Vagina (tissue), 2 donors: ENCODE measurements at regions not wholly inside any gene's neighbourhood (a gene's known extent, or its start where the extent isn't known, plus 50 kb on each side); places are given as distances from the start of the nearest gene placed in this dataset.

Experiments
- DNase-seq, 2 donors: peaks; one replicate each; pipeline ENCODE4 v3.0.0-alpha.2; 2017; ENCODE audit errors: extremely low spot score in 2 of 2
- H3K27ac ChIP-seq: fragments of 200-600 bp; sonication (generic); one replicate; pipeline ENCODE4 v1.5.1; 2019
- H3K27me3 ChIP-seq: fragments of 200-600 bp; sonication (generic); one replicate; pipeline ENCODE4 v1.5.1; 2019
- H3K36me3 ChIP-seq, 2 donors: fragments of 200-600 bp; sonication (generic); one replicate each; pipeline ENCODE4 v1.5.1; 2017 to 2019
- H3K4me1 ChIP-seq: fragments of 200-600 bp; sonication (generic); one replicate; pipeline ENCODE4 v1.5.1; 2019
- H3K4me3 ChIP-seq, 2 donors: fragments of 200-600 bp; sonication (generic); 1 replicate in 1 of 2; 2 replicates in 1 of 2; pipeline ENCODE4 v1.5.1; 2016 to 2019
- H3K9me3 ChIP-seq: fragments of 200-600 bp; sonication (generic); one replicate; pipeline ENCODE4 v1.5.1; 2019
- CTCF ChIP-seq, 3 experiments: fragments of 450-650 bp in 2 of 3; fragments of 200-600 bp in 1 of 3; sonication (generic) in 1 of 3; IDR thresholded peaks; one replicate each; pipeline ENCODE4 v1.5.1; 2017 to 2019; ENCODE audit warnings: antibody characterized with exemption in 3 of 3, mild to moderate bottlenecking in 2 of 3, moderate library complexity in 2 of 3
- POLR2A ChIP-seq, 2 donors: fragments of 450-650 bp; IDR thresholded peaks; one replicate each; pipeline ENCODE4 v1.6.1; 2017; ENCODE audit warnings: antibody characterized with exemption in 2 of 2, mild to moderate bottlenecking in 2 of 2, moderate library complexity in 2 of 2
- POLR2AphosphoS5 ChIP-seq, 2 donors: sonication (generic); formaldehyde crosslinking; IDR thresholded peaks; one replicate each; pipeline ENCODE4 v1.9.0; 2017; ENCODE audit warnings: antibody characterized with exemption in 2 of 2, mild to moderate bottlenecking in 2 of 2, low read depth in 1 of 2; ENCODE audit not compliant: insufficient read depth in 1 of 2
- intact Hi-C: fragments of 100-400 bp; cut with DNase I; formaldehyde crosslinking; loops from one replicate; pipeline ENCODE4 v1.15.1; 2023

- no peak overlapping the region for H3K4me3 ChIP-seq
- DNase-seq: no peak
- H3K9me3 ChIP-seq: no peaks in the 10 kb centered on the region
- no peaks in the 10 kb centered on the region for H3K36me3 ChIP-seq
- TF ChIP-seq POLR2AphosphoS5 (IDR thresholded peaks at IDR 0.05; ENCODE audit: insufficient read depth in 1 of 2, low read depth in 1 of 2) (no peak), POLR2A (IDR thresholded peaks at IDR 0.05) (no peak), CTCF (IDR thresholded peaks at IDR 0.05) (no peak)
- no peaks in the 10 kb centered on the region for H3K4me1 ChIP-seq
- intact Hi-C loops: no loop called here
- H3K27ac ChIP-seq: no peak overlapping the region
- no peaks in the 10 kb centered on the region for H3K27me3 ChIP-seq
These were observed 53.8 kb downstream of the COX7C start for GRCh38 chr5:86671536-86671935.

DNA sequence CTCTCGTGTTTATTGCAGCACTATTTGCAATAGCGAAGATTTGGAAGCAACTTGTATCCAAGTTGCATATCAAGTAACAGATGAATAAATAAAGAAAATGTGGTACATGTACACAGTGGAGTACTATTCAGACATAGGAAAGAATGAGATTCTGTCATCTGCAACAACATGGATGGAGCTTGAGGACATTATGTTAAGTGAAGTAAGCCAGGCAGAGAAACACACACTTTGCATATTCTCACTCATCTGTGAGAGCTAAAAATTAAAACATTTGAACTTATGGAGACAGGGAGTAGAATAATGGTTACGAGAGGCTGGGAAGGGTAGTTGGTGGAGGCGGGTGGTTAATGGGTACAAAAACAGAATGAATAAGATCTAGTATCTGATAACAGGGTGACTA, 56.3 kb downstream of the COX7C start:
- no peak for TF ChIP-seq POLR2AphosphoS5 (IDR thresholded peaks at IDR 0.05; ENCODE audit: insufficient read depth in 1 of 2, low read depth in 1 of 2)
- no peak for TF ChIP-seq POLR2A (IDR thresholded peaks at IDR 0.05)
- TF ChIP-seq CTCF (IDR thresholded peaks at IDR 0.05): no peak
- H3K4me3 ChIP-seq: no peak overlapping the region
- H3K27ac ChIP-seq: no peak overlapping the region
- no peaks in the 10 kb centered on the region for H3K36me3 ChIP-seq
- no peak for DNase-seq
- intact Hi-C loops: no loop called here
- no peaks in the 10 kb centered on the region for H3K4me1 ChIP-seq
- H3K9me3 ChIP-seq: no peaks in the 10 kb centered on the region
- H3K27me3 ChIP-seq: no peaks in the 10 kb centered on the region

DNA sequence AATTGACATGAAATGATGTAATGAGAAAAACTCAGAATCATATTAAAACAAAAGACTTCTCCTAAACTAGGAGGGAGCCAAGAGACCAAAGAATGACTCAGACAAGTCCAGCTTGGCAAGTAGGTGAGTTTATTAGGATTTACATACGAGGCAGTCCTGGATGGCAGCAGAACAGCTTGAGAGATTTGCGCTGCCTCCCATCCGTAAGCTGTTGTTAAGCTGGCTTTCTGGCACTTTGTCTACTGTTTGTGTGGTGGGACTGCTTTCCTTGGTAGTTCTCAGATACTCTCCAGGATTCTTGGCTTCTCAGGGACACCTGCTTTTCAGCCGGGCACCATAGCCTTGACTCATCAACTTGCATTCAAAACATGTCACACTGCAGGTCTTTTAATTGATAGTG, 57.6 kb downstream of the COX7C start:
- H3K4me1 ChIP-seq: no peaks in the 10 kb centered on the region
- H3K27me3 ChIP-seq: no peaks in the 10 kb centered on the region
- no peaks in the 10 kb centered on the region for H3K36me3 ChIP-seq
- no peaks in the 10 kb centered on the region for H3K9me3 ChIP-seq
- H3K27ac ChIP-seq: no peak overlapping the region
- intact Hi-C loops: no loop called here
- H3K4me3 ChIP-seq: no peak overlapping the region
- no peak for DNase-seq
- no peak for TF ChIP-seq CTCF (IDR thresholded peaks at IDR 0.05)
- no peak for TF ChIP-seq POLR2A (IDR thresholded peaks at IDR 0.05)
- TF ChIP-seq POLR2AphosphoS5 (IDR thresholded peaks at IDR 0.05; ENCODE audit: insufficient read depth in 1 of 2, low read depth in 1 of 2): no peak

DNA sequence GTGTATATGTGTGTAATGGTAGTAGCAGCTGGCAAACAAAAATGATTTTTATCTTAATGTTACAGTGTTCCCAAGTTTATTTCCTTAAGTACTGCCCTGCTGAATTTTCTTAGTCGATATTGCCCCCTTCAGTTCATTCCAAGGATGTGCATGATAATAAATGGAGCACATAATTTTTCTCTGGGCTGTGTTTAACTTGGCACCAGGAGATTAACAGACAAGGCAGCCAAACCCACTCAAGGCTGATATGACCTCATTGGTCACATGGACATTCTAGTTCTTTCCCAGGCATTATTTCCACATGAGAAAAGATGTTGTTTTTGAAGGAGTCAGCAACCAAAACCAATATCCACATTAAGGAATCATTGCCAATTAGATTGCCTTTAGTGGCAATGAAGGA, 61.8 kb downstream of the COX7C start:
- no peaks in the 10 kb centered on the region for H3K4me1 ChIP-seq
- H3K27me3 ChIP-seq: no peaks in the 10 kb centered on the region
- DNase-seq: no peak
- no peak overlapping the region for H3K4me3 ChIP-seq
- TF ChIP-seq CTCF (IDR thresholded peaks at IDR 0.05): peak in 2 of 3 experiments; percentile 26 to 32
- no peak for TF ChIP-seq POLR2A (IDR thresholded peaks at IDR 0.05)
- H3K36me3 ChIP-seq: no peaks in the 10 kb centered on the region
- no peak overlapping the region for H3K27ac ChIP-seq
- no peaks in the 10 kb centered on the region for H3K9me3 ChIP-seq
- intact Hi-C loops: no loop called here

GRCh38 chr5:86679949-86680348, 62.2 kb downstream of the COX7C start:
- Histone ChIP-seq H3K27ac (no peak overlapping the region), H3K27me3 (no peaks in the 10 kb centered on the region), H3K4me3 (no peak overlapping the region), H3K36me3 (no peaks in the 10 kb centered on the region), H3K9me3 (no peaks in the 10 kb centered on the region), H3K4me1 (no peaks in the 10 kb centered on the region)
- intact Hi-C loops: no loop called here
- TF ChIP-seq POLR2A (IDR thresholded peaks at IDR 0.05) (no peak), CTCF (IDR thresholded peaks at IDR 0.05) (no peak), POLR2AphosphoS5 (IDR thresholded peaks at IDR 0.05; ENCODE audit: insufficient read depth in 1 of 2, low read depth in 1 of 2) (no peak)
- DNase-seq: no peak
